ENCODE measurements at regions not wholly inside any gene's neighbourhood (a gene's known extent, or its start where the extent isn't known, plus 50 kb on each side); places are given as distances from the start of the nearest gene placed in this dataset.

DNA sequence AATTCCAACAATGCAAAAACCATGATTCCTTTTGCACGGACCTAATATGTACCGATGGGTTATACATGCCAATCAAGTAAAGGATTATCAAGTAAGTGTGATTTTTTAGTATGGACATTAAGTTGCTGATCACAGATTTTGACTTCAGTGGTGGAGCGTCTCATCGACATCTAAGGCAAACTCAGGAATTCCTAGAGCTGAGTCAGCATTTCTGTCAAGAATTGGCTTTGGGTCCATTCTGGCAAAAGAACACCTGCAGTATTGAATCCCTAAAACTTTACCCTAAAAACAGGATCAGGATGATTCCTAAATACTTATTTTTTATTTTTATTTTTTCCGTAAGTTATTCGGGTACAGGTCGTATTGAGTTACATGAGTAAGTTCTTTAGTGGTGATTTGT, 83.6 kb downstream of the HPGD start:
- DNase-seq: no peak
- no peaks in the 10 kb centered on the region for H3K4me1 ChIP-seq
- no peak overlapping the region for H3K4me3 ChIP-seq
- H3K9me3 ChIP-seq (replicated peaks): no peaks in the 10 kb centered on the region
- no peaks in the 10 kb centered on the region for H3K27me3 ChIP-seq
- no peak overlapping the region for H3K27ac ChIP-seq
- no peaks in the 10 kb centered on the region for H3K36me3 ChIP-seq

DNA sequence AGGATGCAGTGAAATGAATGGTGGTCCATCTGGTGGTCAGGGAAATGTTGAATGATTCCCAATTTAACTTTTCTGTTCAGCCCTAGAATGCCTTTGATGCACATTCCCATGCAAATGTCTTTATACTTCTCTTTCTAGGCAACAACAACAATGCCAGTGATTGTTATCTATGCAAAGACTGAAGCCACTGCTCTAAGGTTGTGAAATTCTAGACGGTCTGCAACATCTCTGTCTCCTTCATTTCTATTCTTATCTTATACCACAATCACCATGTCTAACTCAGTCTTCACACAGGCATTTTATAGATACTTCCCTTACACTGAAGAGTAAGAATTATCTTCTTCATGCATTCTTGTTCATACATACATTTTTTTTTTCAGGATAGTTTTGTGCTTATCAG, 84.5 kb downstream of the HPGD start:
- Histone ChIP-seq H3K27ac (no peak overlapping the region), H3K9me3 (replicated peaks) (no peaks in the 10 kb centered on the region), H3K4me3 (no peak overlapping the region), H3K36me3 (no peaks in the 10 kb centered on the region), H3K27me3 (no peaks in the 10 kb centered on the region), H3K4me1 (no peaks in the 10 kb centered on the region)
- DNase-seq: no peak

DNA sequence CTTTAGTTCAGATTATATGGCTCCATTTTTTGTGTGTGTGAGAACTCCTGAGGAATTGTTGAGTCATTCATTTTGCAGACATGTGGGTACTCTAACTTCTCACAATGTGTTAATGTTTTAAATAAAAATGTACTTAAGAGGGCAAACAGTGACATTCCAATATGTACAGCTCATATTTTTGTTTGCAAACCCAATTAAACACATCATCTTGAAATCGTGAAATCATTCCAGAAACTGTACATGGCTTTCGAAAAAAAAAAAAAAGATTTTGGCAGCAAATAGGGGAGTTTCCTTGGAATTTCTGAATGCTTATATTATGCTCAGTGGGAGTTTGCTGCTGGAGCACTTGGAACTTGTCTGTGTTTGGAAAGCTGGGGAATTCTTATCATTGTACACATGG, 85.0 kb downstream of the HPGD start:
- Histone ChIP-seq H3K4me3 (no peak overlapping the region), H3K27me3 (no peaks in the 10 kb centered on the region), H3K36me3 (no peaks in the 10 kb centered on the region), H3K9me3 (replicated peaks) (no peaks in the 10 kb centered on the region), H3K4me1 (no peaks in the 10 kb centered on the region), H3K27ac (no peak overlapping the region)
- no peak for DNase-seq

DNA sequence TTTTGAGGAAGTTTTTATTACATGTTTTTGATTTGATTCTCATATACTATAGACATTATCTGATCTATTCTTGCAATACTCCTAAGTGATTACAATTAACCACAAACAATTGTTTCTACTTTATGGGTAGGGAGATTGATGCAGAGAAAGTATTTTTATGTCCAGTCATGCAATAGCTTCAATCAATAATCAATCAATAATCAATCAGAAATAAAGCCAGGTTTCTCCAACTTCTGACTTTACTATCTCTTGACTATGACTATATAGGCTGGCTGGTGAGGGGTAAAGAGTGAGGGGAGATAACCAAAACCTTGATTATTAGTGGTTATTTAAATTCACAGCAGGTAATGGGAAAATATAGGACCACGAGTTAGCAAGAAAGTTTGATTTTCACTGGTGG, 85.9 kb downstream of the HPGD start:
- no peaks in the 10 kb centered on the region for H3K27me3 ChIP-seq
- H3K4me3 ChIP-seq: no peak overlapping the region
- no peaks in the 10 kb centered on the region for H3K4me1 ChIP-seq
- no peaks in the 10 kb centered on the region for H3K9me3 ChIP-seq (replicated peaks)
- no peak for DNase-seq
- H3K36me3 ChIP-seq: no peaks in the 10 kb centered on the region
- H3K27ac ChIP-seq: no peak overlapping the region

DNA sequence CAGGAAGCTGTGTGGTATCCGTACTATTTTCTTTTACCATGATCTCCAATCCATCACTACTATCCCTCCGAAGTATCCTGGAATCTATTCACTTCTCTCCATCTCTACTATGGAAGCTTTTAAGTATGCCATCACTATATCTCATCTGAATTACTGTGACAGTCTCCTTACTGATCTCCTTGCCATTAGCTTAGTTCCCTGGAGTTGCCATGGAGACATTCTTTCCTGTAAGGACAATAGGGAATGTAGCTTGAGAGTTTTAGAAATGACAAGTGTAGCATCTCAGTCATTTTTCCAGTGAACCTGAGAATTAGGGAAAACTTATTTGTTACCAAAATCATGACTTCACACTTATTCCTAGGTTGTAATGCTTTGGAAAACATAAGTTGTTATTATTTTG, 86.3 kb downstream of the HPGD start:
- DNase-seq: no peak
- H3K27ac ChIP-seq: no peak overlapping the region
- no peaks in the 10 kb centered on the region for H3K4me1 ChIP-seq
- H3K9me3 ChIP-seq (replicated peaks): no peaks in the 10 kb centered on the region
- no peaks in the 10 kb centered on the region for H3K36me3 ChIP-seq
- no peaks in the 10 kb centered on the region for H3K27me3 ChIP-seq
- H3K4me3 ChIP-seq: no peak overlapping the region

DNA sequence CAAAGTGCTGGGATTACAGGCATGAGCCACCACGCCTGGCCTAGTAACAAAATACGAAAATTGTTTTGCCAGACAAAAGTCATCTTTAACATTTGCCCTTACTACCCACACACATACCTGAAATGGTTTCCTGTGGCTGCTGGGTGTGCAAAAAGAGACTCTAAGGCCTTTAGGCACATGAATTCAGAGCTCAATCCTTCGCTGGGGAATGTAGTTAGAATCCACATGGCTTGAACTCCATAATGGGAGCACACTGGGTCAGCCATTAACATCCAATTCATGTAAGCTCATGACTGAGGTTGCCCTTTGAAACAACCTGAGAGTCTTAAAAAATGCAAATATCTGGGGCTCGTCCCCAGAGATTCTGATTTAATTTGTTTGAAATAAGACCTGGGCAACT, 87.8 kb downstream of the HPGD start:
- no peaks in the 10 kb centered on the region for H3K27me3 ChIP-seq
- no peak overlapping the region for H3K4me3 ChIP-seq
- DNase-seq: no peak
- no peak overlapping the region for H3K27ac ChIP-seq
- H3K36me3 ChIP-seq: no peaks in the 10 kb centered on the region
- no peaks in the 10 kb centered on the region for H3K9me3 ChIP-seq (replicated peaks)
- H3K4me1 ChIP-seq: no peaks in the 10 kb centered on the region

DNA sequence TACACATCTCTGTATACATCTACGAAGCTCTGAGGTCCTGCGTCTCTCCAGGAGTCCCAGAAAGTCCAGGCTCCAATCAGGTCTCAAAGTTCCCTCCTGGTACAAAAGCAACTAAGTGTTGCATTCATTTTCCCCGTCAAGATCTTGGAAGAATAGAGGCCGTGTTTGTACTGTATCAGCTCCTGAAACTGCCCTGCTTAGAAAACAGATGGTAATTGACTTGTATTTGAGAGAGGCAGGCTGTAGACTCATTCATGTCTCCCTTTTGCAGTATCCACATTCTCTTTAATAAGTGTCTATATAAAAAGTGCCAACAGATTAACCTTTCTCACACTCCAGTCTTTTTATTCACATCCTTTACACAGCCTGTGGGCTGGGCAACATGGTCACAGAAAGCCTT, 91.7 kb downstream of the HPGD start:
- Histone ChIP-seq H3K27me3 (no peaks in the 10 kb centered on the region), H3K27ac (no peak overlapping the region), H3K4me1 (no peaks in the 10 kb centered on the region), H3K4me3 (no peak overlapping the region), H3K9me3 (replicated peaks) (no peaks in the 10 kb centered on the region), H3K36me3 (no peaks in the 10 kb centered on the region)
- DNase-seq: no peak

DNA sequence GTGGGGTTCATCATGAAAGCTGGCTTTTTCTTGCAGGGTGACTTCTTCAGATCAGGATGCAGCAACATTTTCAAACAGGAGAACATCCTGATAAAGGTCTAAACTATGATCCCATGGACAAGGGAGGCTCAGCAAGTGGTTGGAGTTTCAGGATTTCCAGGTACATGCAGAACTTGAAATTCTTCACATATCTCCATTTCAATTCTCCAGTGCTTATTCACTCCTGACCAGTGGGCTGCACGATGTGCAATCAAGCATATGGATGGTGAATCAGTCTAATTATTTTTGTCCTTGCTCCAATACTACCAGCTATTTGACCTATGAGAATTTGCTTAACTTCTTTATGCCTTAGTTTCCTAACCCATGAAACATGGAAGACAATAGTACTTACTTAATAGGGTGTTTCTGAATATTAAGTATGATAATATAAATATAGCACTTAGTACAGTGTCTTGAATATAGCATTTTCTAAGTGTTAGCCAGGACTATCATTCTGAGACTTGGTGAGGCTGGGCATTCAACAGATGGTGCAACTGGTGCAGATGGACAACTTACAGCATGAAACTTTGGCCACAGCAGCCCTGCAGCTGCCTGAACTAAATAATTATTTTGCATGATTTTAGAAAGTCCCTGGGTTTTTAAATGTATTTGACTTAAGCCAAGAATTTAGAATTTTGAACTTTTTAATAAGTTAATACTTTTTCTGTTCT, 92.4 kb downstream of the HPGD start:
- H3K27ac ChIP-seq: no peak overlapping the region
- H3K36me3 ChIP-seq: no peaks in the 10 kb centered on the region
- no peak overlapping the region for H3K4me3 ChIP-seq
- H3K27me3 ChIP-seq: no peaks in the 10 kb centered on the region
- no peaks in the 10 kb centered on the region for H3K4me1 ChIP-seq
- H3K9me3 ChIP-seq (replicated peaks): no peaks in the 10 kb centered on the region
- no peak for DNase-seq

DNA sequence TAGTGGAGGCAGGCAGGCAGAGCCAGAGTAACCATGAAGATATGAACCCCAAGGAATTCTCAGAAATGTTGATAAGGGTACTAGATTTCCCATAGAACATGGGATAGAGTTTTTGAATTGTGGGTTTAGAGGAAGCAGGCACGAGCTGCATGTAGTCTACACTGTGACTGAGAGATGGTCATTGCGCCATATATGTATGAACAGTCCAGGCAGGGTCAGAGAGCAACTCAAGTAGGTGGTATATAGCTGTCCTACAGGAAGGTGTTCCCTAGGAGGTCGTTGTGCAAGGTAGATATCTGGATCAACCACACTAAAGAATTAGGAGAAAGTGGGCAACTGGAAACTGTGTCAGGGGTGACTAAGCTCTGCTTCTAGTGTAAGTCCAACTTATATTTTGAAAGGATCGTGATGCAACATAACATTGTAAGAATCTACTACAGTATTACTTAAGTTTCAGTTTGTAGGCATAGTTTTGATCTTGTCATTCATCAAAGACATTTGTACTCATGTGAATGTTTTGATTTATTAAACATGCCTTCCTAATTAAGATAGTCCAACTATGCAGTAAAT, 94.6 kb downstream of the HPGD start:
- H3K4me3 ChIP-seq: no peak overlapping the region
- no peaks in the 10 kb centered on the region for H3K9me3 ChIP-seq (replicated peaks)
- no peak overlapping the region for H3K27ac ChIP-seq
- H3K36me3 ChIP-seq: no peaks in the 10 kb centered on the region
- H3K4me1 ChIP-seq: no peaks in the 10 kb centered on the region
- H3K27me3 ChIP-seq: no peaks in the 10 kb centered on the region
- DNase-seq: no peak

DNA sequence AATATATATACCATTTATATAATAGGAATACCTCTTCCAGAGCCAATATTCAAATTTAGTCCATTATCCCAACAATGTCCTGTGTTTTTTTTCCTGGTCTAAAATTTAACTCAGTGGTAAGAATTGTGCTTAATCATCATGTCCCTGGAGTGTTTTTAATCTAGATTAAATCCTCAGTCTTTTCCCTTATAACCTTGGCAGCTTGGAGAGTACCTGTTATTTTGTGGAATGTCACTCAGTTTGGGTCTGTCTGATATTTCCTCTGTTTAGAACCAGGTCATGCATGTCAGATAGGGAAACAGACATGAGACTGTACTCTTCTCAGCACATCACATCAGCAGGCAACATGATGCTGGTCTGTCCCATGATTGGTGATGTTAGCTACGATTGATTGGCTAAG, 96.6 kb downstream of the HPGD start:
- no peak overlapping the region for H3K4me3 ChIP-seq
- H3K4me1 ChIP-seq: no peaks in the 10 kb centered on the region
- no peaks in the 10 kb centered on the region for H3K9me3 ChIP-seq (replicated peaks)
- no peaks in the 10 kb centered on the region for H3K36me3 ChIP-seq
- no peaks in the 10 kb centered on the region for H3K27me3 ChIP-seq
- DNase-seq: no peak
- no peak overlapping the region for H3K27ac ChIP-seq

DNA sequence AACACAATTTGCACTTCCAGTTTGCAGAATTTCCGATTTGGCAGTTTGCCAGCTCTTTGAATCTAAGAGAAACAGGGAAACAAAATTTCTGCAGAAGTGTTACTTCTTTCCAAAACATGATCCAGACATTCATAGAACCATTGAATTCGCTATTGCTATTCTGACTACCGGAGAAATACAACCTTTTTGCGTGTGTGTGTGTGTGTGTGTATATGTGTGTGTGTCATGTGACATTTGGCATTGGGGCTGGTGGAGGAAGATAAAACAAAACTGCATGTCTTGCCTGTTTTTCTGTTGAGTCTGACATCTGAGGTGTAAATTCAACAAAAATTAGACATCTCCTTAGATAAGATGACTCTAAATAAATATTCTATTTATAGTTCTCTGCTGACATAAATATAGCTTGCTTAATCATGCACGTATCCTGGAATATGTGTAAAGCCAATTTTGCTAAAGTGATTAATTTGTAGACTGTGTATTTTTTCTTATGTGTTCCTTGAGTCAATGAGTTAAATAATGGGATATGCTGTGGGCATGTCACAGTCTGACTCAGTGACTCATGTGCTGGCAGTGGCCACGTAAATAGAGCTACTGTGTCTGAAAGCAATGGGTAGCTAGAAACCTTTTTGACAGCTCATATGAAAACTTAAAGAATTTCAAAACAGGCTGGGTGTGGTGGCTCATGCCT, 98.9 kb downstream of the HPGD start:
- H3K9me3 ChIP-seq (replicated peaks): no peaks in the 10 kb centered on the region
- peak in 1 of 2 experiments; percentile 2 for DNase-seq
- H3K27ac ChIP-seq: no peak overlapping the region
- no peak overlapping the region for H3K4me3 ChIP-seq
- H3K27me3 ChIP-seq: no peaks in the 10 kb centered on the region
- H3K4me1 ChIP-seq: no peaks in the 10 kb centered on the region
- H3K36me3 ChIP-seq: no peaks in the 10 kb centered on the region

DNA sequence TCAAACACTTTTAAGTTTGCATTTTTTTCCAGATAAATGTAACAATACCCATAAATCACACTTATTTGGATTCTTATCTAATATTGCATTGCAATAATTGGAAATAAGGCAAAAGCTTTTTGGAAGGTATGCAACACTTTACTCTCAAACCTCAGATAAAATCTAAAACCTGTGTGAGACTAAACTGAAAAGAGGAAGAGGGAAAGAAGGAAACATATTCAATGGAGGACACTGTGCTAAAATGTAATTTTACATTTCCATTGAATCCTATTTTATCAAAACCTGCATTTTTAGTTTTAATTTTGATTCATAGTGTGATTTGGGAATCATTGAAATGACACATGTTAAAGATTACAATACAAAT, 99.4 kb downstream of the HPGD start:
- Histone ChIP-seq H3K27ac (no peak overlapping the region), H3K36me3 (no peaks in the 10 kb centered on the region), H3K9me3 (replicated peaks) (no peaks in the 10 kb centered on the region), H3K4me1 (no peaks in the 10 kb centered on the region), H3K4me3 (no peak overlapping the region), H3K27me3 (no peaks in the 10 kb centered on the region)
- no peak for DNase-seq

DNA sequence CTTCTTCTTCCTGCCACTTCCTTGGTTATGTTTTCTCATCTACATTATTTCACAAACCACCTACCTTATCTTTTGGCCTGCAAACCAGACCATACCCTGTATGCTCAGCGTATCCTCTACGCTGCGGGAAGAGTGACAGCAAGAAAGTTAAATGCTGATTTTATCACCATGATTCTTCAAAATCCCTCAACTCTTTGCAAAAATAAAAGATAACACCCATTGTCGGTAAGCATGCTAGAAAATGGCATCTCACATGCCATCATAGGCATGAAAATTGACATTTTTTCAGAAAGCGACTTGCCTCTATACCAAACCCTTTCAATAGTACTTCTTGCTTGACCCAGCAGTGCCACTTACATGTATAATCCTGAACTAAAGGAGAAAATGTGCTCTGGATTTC, 102.0 kb downstream of the HPGD start:
- Histone ChIP-seq H3K36me3 (no peaks in the 10 kb centered on the region), H3K9me3 (replicated peaks) (no peaks in the 10 kb centered on the region), H3K27me3 (no peaks in the 10 kb centered on the region), H3K4me3 (no peak overlapping the region), H3K27ac (no peak overlapping the region), H3K4me1 (no peaks in the 10 kb centered on the region)
- no peak for DNase-seq

DNA sequence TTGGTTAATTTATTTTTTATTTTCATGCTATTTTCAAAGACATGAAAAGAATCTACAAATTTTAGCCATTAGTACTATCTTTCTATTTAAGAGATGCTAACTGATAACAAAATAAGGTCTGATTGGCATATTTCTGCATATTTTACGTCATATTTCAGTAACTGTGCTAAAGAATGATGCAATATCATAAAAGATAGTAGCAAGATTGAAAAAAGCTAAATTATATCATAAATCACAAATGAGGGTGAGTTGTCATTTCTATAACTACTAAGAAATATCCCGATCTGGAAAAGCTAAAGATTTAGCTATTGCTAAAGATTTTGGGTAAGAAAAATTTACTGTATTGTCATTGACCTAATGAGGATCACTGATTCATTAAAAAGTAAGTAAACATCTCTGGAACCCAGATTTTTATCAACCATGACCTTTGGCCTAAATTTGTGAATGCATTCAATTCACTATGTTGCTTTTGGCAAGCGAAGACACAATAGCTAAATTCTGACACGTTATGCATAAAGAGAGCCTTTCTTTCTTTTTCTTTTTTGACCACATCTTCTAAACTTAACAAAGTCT, 103.6 kb downstream of the HPGD start:
- no peak overlapping the region for H3K27ac ChIP-seq

DNA sequence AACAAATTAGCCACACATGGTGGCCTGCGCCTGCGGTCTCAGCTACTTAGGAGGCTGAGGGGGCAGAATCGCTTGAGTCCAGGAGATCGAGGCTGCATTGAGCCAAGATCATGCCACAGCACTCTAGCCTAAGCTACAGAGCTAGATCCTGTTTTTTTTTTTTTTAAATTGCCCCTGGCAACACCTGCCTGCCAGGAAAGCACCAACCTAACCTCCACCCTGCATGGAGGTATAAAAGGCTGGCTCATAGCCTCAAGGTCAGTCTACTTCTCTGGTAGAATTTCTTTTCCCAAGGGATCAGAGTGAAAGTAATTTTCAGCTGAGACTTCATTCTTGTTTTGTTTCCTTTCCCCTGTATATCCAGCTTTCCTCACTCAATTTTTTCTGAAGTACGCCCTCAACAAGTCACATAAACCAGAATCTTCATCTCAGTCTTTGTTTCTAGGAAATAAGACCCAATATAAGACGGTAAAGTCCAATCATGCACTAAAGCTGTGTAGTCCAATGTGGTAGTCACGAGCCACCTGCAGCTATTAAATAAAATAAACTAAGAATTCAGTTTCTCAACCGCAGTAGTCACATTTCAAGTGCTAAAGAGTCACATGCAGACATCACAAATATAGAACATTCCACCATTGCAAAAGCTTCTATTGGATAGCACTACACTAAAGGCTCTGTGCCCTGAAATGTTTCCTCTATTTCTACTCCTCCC, 113.3 kb downstream of the HPGD start:
- no peaks in the 10 kb centered on the region for H3K36me3 ChIP-seq
- no peak overlapping the region for H3K4me3 ChIP-seq
- no peak overlapping the region for H3K27ac ChIP-seq
- H3K27me3 ChIP-seq: no peaks in the 10 kb centered on the region
- no peaks in the 10 kb centered on the region for H3K9me3 ChIP-seq (replicated peaks)
- no peaks in the 10 kb centered on the region for H3K4me1 ChIP-seq
- no peak for DNase-seq

More for the DNA sequence above, 103.6 kb downstream of the HPGD start:
- H3K4me1 ChIP-seq: no peaks in the 10 kb centered on the region
- no peak overlapping the region for H3K4me3 ChIP-seq
- H3K36me3 ChIP-seq: no peaks in the 10 kb centered on the region
- no peaks in the 10 kb centered on the region for H3K9me3 ChIP-seq (replicated peaks)
- DNase-seq: no peak
- H3K27me3 ChIP-seq: no peaks in the 10 kb centered on the region

Data from SJCRH30 (cell line).